ENCODE measurements at regions not wholly inside any gene's neighbourhood (a gene's known extent, or its start where the extent isn't known, plus 50 kb on each side); places are given as distances from the start of the nearest gene placed in this dataset.

DNA sequence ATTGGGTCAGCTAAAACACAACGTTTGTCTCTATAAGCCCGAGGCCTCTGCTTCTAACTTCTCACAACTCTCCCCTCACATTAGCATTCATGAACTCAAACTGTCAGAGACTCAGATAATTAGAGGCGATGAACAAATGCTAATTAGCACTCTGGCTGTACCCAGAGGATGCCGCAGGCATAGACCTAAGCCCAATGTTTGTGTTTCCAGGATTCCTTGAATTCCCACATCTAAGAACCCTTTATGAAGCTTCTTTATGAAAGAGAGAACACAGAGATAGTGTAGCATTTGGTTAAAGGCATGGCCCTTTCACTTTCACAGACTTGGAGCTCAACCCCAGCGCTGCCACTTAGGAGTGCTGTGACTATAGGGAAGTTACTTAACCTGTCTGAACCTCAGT lies 512.2 kb downstream of the GRIN2A start:
- TF ChIP-seq, protein P1, sequence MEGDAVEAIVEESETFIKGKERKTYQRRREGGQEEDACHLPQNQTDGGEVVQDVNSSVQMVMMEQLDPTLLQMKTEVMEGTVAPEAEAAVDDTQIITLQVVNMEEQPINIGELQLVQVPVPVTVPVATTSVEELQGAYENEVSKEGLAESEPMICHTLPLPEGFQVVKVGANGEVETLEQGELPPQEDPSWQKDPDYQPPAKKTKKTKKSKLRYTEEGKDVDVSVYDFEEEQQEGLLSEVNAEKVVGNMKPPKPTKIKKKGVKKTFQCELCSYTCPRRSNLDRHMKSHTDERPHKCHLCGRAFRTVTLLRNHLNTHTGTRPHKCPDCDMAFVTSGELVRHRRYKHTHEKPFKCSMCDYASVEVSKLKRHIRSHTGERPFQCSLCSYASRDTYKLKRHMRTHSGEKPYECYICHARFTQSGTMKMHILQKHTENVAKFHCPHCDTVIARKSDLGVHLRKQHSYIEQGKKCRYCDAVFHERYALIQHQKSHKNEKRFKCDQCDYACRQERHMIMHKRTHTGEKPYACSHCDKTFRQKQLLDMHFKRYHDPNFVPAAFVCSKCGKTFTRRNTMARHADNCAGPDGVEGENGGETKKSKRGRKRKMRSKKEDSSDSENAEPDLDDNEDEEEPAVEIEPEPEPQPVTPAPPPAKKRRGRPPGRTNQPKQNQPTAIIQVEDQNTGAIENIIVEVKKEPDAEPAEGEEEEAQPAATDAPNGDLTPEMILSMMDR (IDR thresholded peaks at IDR 0.05 in 4 of 5, conservative IDR thresholded peaks at IDR 0.05 in 1 of 5), result no peak
- no peak for TF ChIP-seq POLR2A (IDR thresholded peaks at IDR 0.05)
